Kidney epithelial cell (primary cell): ENCODE measurements at regions not wholly inside any gene's neighbourhood (a gene's known extent, or its start where the extent isn't known, plus 50 kb on each side); places are given as distances from the start of the nearest gene placed in this dataset.

Source experiments
- DNase-seq: peaks from one replicate; pipeline ENCODE4 v3.0.0-alpha.2; 2010; ENCODE audit warnings: low read depth
- H3K27me3 ChIP-seq: 2 replicates; pipeline ENCODE4 v1.6.0; 2011; ENCODE audit warnings: low read length; ENCODE audit not compliant: control insufficient read depth, insufficient read depth
- H3K36me3 ChIP-seq: 2 replicates; pipeline ENCODE4 v1.5.1; 2011; ENCODE audit warnings: low read length; ENCODE audit not compliant: control insufficient read depth, insufficient read depth
- H3K4me3 ChIP-seq: 2 replicates; pipeline ENCODE4 v1.5.1; 2011; ENCODE audit warnings: low read depth, mild to moderate bottlenecking, control low read depth, low read length
- TF ChIP-seq, protein P1 (sequence below): IDR thresholded peaks from 2 replicates; pipeline ENCODE4 v1.5.1; 2011; ENCODE audit warnings: mild to moderate bottlenecking, moderate library complexity, low read length, control low read depth, inconsistent platforms; ENCODE audit not compliant: insufficient read depth, poor library complexity, severe bottlenecking

DNA sequence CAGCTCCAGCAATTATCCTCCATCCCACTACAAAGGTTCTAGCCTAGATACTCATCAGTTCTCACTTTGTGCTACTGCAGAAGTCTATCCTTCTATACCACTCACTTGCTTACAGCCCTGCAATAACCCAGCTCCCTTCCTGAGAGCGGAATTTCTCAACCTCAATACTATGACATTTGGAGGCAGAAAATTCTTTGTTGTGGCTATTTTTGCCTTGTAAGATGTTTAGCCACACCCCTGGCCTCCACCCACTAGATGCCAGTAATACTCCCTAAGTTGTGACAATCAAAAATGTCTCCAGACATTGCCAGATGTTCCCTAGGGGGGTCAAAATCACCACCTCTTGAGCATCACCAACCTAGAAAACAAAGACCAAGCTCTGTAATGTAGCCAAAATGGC is 149.5 kb downstream of the QDPR start:
- no peak overlapping the region for H3K4me3 ChIP-seq
- no peaks in the 10 kb centered on the region for H3K27me3 ChIP-seq
- no peak for DNase-seq
- H3K36me3 ChIP-seq: no peaks in the 10 kb centered on the region
- TF ChIP-seq, protein P1, sequence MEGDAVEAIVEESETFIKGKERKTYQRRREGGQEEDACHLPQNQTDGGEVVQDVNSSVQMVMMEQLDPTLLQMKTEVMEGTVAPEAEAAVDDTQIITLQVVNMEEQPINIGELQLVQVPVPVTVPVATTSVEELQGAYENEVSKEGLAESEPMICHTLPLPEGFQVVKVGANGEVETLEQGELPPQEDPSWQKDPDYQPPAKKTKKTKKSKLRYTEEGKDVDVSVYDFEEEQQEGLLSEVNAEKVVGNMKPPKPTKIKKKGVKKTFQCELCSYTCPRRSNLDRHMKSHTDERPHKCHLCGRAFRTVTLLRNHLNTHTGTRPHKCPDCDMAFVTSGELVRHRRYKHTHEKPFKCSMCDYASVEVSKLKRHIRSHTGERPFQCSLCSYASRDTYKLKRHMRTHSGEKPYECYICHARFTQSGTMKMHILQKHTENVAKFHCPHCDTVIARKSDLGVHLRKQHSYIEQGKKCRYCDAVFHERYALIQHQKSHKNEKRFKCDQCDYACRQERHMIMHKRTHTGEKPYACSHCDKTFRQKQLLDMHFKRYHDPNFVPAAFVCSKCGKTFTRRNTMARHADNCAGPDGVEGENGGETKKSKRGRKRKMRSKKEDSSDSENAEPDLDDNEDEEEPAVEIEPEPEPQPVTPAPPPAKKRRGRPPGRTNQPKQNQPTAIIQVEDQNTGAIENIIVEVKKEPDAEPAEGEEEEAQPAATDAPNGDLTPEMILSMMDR: no peak

DNA sequence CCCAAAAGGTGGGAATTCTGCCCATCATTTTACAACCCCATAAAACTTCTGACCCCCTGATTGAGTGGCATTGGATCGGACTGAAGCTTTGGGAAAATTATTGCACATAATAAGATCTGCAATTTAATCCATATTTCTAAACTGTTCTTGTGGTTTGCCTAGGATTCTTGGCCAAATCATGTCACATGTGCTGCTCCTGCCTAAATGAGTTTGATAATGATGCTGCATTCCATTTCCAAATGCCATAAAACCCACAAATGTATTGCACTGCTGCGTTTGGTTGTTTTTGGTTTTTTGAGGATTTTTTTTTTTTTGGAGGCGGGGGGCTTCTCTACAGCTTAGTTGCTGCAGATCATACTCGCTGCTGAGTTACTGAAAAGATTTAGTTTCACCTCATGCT is 153.6 kb downstream of the QDPR start:
- Histone ChIP-seq H3K36me3 (no peaks in the 10 kb centered on the region), H3K27me3 (no peaks in the 10 kb centered on the region), H3K4me3 (no peak overlapping the region)
- TF ChIP-seq, protein P1: no peak
- no peak for DNase-seq

- H3K27me3 ChIP-seq: no peaks in the 10 kb centered on the region
- TF ChIP-seq, protein P1: no peak
- DNase-seq: no peak
- H3K36me3 ChIP-seq: no peaks in the 10 kb centered on the region
- no peak overlapping the region for H3K4me3 ChIP-seq
These were observed 155.0 kb downstream of the QDPR start for GRCh38 chr4:17356926-17357325.

- no peak for DNase-seq
- Histone ChIP-seq H3K27me3 (no peaks in the 10 kb centered on the region), H3K4me3 (no peak overlapping the region), H3K36me3 (no peaks in the 10 kb centered on the region)
- TF ChIP-seq, protein P1: no peak
These were observed 159.5 kb downstream of the QDPR start for GRCh38 chr4:17352357-17352756.

DNA sequence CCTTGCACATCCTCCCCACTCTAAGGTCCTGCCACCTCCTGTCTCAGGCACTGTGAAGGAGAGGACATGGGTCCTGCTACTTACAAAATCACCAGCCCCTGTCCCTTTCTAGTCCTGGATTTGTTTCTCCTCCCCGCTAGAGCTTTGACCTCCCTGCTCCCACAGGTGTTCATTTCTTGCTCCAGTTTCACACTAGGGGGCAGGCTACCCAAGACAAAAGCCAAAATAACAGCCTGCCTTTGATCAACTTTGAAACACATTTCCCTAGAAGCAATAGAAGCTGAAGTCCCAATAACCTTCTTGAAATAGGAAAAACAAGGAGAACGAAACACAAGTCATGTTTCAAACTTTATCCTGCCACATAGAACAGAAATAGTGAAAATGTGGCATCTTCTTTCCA is 164.4 kb downstream of the QDPR start:
- H3K36me3 ChIP-seq: no peaks in the 10 kb centered on the region
- TF ChIP-seq, protein P1: peak; percentile 60
- no peak for DNase-seq
- no peak overlapping the region for H3K4me3 ChIP-seq
- H3K27me3 ChIP-seq: no peaks in the 10 kb centered on the region

GRCh38 chr4:17339376-17339775 is 172.5 kb downstream of the QDPR start:
- Histone ChIP-seq H3K36me3 (no peaks in the 10 kb centered on the region), H3K4me3 (no peak overlapping the region), H3K27me3 (no peaks in the 10 kb centered on the region)
- TF ChIP-seq, protein P1: no peak
- no peak for DNase-seq
